Stimulated activated CD4-positive, alpha-beta T cell treated with anti-CD3 and anti-CD28 coated beads, Interleukin-2, amount 100 ng/mL, for 48 hours (primary cell): ENCODE measurements at regions not wholly inside any gene's neighbourhood (a gene's known extent, or its start where the extent isn't known, plus 50 kb on each side); places are given as distances from the start of the nearest gene placed in this dataset.

Source experiments
- DNase-seq, 2 donors: peaks; one replicate each; pipeline ENCODE4 v3.0.0-alpha.2; 2020

GRCh38 chr12:60148109-60148508 lies 552.3 kb downstream of the SLC16A7 start:
- DNase-seq: no peak

- DNase-seq: no peak
Measured at GRCh38 chr12:60148831-60149230, 553.0 kb downstream of the SLC16A7 start.

GRCh38 chr12:60152756-60153155 lies 556.9 kb downstream of the SLC16A7 start:
- no peak for DNase-seq

- DNase-seq: no peak
Measured at GRCh38 chr12:60159761-60160160, 563.9 kb downstream of the SLC16A7 start.

- DNase-seq: no peak
Measured at GRCh38 chr12:60162988-60163720, 567.3 kb downstream of the SLC16A7 start.

- DNase-seq: no peak
Measured at GRCh38 chr12:60165781-60166180, 570.0 kb downstream of the SLC16A7 start.

- no peak for DNase-seq
Measured at GRCh38 chr12:60168441-60168840, 572.6 kb downstream of the SLC16A7 start.

- DNase-seq: no peak
Measured at GRCh38 chr12:60169904-60170303, 574.1 kb downstream of the SLC16A7 start.

- DNase-seq: no peak
Measured at GRCh38 chr12:60172266-60173211, 576.7 kb downstream of the SLC16A7 start.

- DNase-seq: no peak
Measured at GRCh38 chr12:60173224-60174170, 577.7 kb downstream of the SLC16A7 start.

- DNase-seq: no peak
Measured at GRCh38 chr12:60174476-60174875, 578.6 kb downstream of the SLC16A7 start.

GRCh38 chr12:60174941-60175340 lies 579.1 kb downstream of the SLC16A7 start:
- no peak for DNase-seq

- no peak for DNase-seq
Measured at GRCh38 chr12:60176891-60177290, 581.1 kb downstream of the SLC16A7 start.

- DNase-seq: no peak
Measured at GRCh38 chr12:60180298-60180697, 584.5 kb downstream of the SLC16A7 start.

GRCh38 chr12:60182354-60182753 lies 586.5 kb downstream of the SLC16A7 start:
- no peak for DNase-seq

- no peak for DNase-seq
Measured at GRCh38 chr12:60184096-60184495, 588.3 kb downstream of the SLC16A7 start.

GRCh38 chr12:60185060-60185459 lies 589.2 kb downstream of the SLC16A7 start:
- DNase-seq: no peak

- DNase-seq: no peak
Measured at GRCh38 chr12:60191271-60191670, 595.4 kb downstream of the SLC16A7 start.

GRCh38 chr12:60191676-60192359 lies 596.0 kb downstream of the SLC16A7 start:
- DNase-seq: no peak

- DNase-seq: no peak
Measured at GRCh38 chr12:60194678-60195077, 598.8 kb downstream of the SLC16A7 start.

GRCh38 chr12:60195483-60195882 lies 599.7 kb downstream of the SLC16A7 start:
- DNase-seq: no peak

- no peak for DNase-seq
Measured at GRCh38 chr12:60196366-60196765, 600.5 kb downstream of the SLC16A7 start.
